ENCODE measurements at regions not wholly inside any gene's neighbourhood (a gene's known extent, or its start where the extent isn't known, plus 50 kb on each side); places are given as distances from the start of the nearest gene placed in this dataset.
"Not testable (repeated sequence)": the region's sequence is repeated elsewhere in the genome, so short reads cannot be mapped to it uniquely, and the experiment has no call there.

DNA sequence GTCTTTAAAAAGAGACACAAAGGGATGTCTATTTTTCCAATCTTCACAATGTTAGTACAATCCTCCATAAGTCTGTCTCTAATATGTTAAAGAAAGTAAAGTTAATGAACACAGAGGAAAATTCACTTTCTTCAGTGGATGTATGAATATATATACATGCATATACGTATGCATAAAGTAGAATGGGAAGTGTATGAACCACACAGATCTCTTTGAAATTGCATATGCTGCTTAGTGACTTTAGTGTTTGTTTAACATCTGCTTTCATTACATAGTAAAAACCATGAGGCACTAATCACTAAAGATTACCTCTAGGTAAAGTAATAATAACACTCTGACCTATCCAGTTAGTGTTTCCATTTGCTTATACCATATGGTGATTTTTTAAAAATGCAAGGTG is 451.2 kb downstream of the SEMA3D start:
- Histone ChIP-seq H3K9me3 (ENCODE audit: low read depth) (no peaks in the 10 kb centered on the region), H3F3A (ENCODE audit: low read depth) (no peaks in the 10 kb centered on the region), H3K4me2 (no peak overlapping the region), H4K20me1 (ENCODE audit: low read depth) (no peaks in the 10 kb centered on the region), H3K27ac (no peak overlapping the region), H2AFZ (replicated peaks) (no peak overlapping the region), H3K4me3 (no peak overlapping the region), H3K79me2 (ENCODE audit: low read depth) (no peaks in the 10 kb centered on the region), H3K27me3 (no peaks in the 10 kb centered on the region), H3K9ac (no peak overlapping the region), H3K36me3 (no peaks in the 10 kb centered on the region), H3K4me1 (no peaks in the 10 kb centered on the region)
- TF ChIP-seq, protein P1, sequence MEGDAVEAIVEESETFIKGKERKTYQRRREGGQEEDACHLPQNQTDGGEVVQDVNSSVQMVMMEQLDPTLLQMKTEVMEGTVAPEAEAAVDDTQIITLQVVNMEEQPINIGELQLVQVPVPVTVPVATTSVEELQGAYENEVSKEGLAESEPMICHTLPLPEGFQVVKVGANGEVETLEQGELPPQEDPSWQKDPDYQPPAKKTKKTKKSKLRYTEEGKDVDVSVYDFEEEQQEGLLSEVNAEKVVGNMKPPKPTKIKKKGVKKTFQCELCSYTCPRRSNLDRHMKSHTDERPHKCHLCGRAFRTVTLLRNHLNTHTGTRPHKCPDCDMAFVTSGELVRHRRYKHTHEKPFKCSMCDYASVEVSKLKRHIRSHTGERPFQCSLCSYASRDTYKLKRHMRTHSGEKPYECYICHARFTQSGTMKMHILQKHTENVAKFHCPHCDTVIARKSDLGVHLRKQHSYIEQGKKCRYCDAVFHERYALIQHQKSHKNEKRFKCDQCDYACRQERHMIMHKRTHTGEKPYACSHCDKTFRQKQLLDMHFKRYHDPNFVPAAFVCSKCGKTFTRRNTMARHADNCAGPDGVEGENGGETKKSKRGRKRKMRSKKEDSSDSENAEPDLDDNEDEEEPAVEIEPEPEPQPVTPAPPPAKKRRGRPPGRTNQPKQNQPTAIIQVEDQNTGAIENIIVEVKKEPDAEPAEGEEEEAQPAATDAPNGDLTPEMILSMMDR (IDR thresholded peaks at IDR 0.05), result no peak
- TF ChIP-seq EZH2 (IDR thresholded peaks at IDR 0.05), result no peak
- no peak for DNase-seq (ENCODE audit: low spot score)
- Mint-ChIP-seq H3K27me3 (ENCODE audit: insufficient read depth, low read depth) (peaks cover 2% of the 10 kb centered on the region), H3K4me3 (no peak overlapping the region), H3K4me1 (no peaks in the 10 kb centered on the region), H3K36me3 (no peaks in the 10 kb centered on the region), H3K27ac (no peak overlapping the region), H3K9me3 (peaks cover 7% of the 10 kb centered on the region)

- Histone ChIP-seq H3K79me2 (ENCODE audit: low read depth) (no peaks in the 10 kb centered on the region), H3K27me3 (no peaks in the 10 kb centered on the region), H3K36me3 (no peaks in the 10 kb centered on the region), H3K9me3 (ENCODE audit: low read depth) (no peaks in the 10 kb centered on the region), H3K27ac (no peak overlapping the region), H4K20me1 (ENCODE audit: low read depth) (no peaks in the 10 kb centered on the region), H2AFZ (replicated peaks) (no peak overlapping the region), H3K4me1 (no peaks in the 10 kb centered on the region), H3K4me2 (no peak overlapping the region), H3F3A (ENCODE audit: low read depth) (no peaks in the 10 kb centered on the region), H3K9ac (no peak overlapping the region), H3K4me3 (no peak overlapping the region)
- DNase-seq (ENCODE audit: low spot score), result no peak
- H3K9me3 Mint-ChIP-seq, result peaks cover 7% of the 10 kb centered on the region
- no peaks in the 10 kb centered on the region for H3K4me1 Mint-ChIP-seq
- peaks cover 2% of the 10 kb centered on the region for H3K27me3 Mint-ChIP-seq (ENCODE audit: insufficient read depth, low read depth)
- H3K36me3 Mint-ChIP-seq, result no peaks in the 10 kb centered on the region
- H3K27ac Mint-ChIP-seq, result no peak overlapping the region
- no peak overlapping the region for H3K4me3 Mint-ChIP-seq
- TF ChIP-seq, protein P1 (IDR thresholded peaks at IDR 0.05), result no peak
- TF ChIP-seq EZH2phosphoT487 (IDR thresholded peaks at IDR 0.05) (no peak), EZH2 (IDR thresholded peaks at IDR 0.05) (no peak)
These were observed 451.8 kb downstream of the SEMA3D start for GRCh38 chr7:84735011-84735410.

DNA sequence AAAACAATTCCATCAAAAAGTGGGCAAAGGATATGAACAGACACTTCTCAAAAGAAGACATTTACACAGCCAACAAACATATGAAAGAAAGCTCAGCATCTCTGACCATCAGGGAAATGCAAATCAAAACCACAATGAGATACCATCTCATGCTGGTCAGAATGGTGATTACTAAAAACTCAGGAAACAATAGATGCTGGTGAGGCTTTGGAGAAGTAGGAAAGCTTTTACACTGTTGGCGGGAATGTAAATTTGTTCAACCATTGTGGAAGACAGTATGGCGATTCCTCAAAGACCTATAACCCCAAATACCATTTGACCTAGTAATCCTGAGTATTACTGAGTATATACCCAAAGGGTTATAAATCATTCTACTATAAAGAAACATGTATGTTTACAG is 452.9 kb downstream of the SEMA3D start:
- not testable (repeated sequence) for H2AFZ ChIP-seq (replicated peaks); H3K9me3 ChIP-seq (ENCODE audit: low read depth); H4K20me1 ChIP-seq (ENCODE audit: low read depth); DNase-seq (ENCODE audit: low spot score); H3K4me1 Mint-ChIP-seq; H3K4me3 ChIP-seq; H3K27me3 Mint-ChIP-seq (ENCODE audit: insufficient read depth, low read depth); H3K27ac Mint-ChIP-seq; H3K4me1 ChIP-seq; H3K27ac ChIP-seq; H3K79me2 ChIP-seq (ENCODE audit: low read depth); H3K9ac ChIP-seq; H3K27me3 ChIP-seq; H3K36me3 Mint-ChIP-seq; H3K36me3 ChIP-seq; H3F3A ChIP-seq (ENCODE audit: low read depth); H3K4me2 ChIP-seq; H3K9me3 Mint-ChIP-seq; H3K4me3 Mint-ChIP-seq

DNA sequence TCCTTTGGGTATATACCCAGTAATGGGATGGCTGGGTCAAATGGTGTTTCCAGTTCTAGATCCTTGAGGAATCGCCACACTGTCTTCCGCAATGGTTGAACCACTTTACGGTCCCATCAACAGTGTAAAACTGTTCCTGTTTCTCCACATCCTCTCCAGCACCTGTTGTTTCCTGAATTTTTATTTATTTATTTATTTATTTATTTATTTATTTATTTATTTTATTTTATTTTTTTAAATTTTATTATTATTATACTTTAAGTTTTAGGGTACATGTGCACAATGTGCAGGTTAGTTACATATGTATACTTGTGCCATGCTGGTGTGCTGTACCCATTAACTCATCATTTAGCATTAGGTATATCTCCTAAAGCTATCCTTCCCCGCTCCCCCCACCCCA is 456.0 kb downstream of the SEMA3D start:
- H3K79me2 ChIP-seq (ENCODE audit: low read depth); H3K36me3 Mint-ChIP-seq; H3K4me3 Mint-ChIP-seq; H3K27ac ChIP-seq; H2AFZ ChIP-seq (replicated peaks); H3K27ac Mint-ChIP-seq; H3K4me3 ChIP-seq; H3F3A ChIP-seq (ENCODE audit: low read depth); H3K27me3 ChIP-seq; H3K9me3 ChIP-seq (ENCODE audit: low read depth); H3K9ac ChIP-seq; H3K27me3 Mint-ChIP-seq (ENCODE audit: insufficient read depth, low read depth); H4K20me1 ChIP-seq (ENCODE audit: low read depth); H3K4me2 ChIP-seq; DNase-seq (ENCODE audit: low spot score); H3K4me1 Mint-ChIP-seq; H3K4me1 ChIP-seq; H3K36me3 ChIP-seq: not testable (repeated sequence)
- H3K9me3 Mint-ChIP-seq, result peaks cover 12% of the 10 kb centered on the region

All from neural progenitor cell (in vitro differentiated cells).